GM12864 (cell line): ENCODE measurements at regions not wholly inside any gene's neighbourhood (a gene's known extent, or its start where the extent isn't known, plus 50 kb on each side); places are given as distances from the start of the nearest gene placed in this dataset.
"Not testable (repeated sequence)": the region's sequence is repeated elsewhere in the genome, so short reads cannot be mapped to it uniquely, and the experiment has no call there.

ENCODE experiments used
- DNase-seq: peaks from one replicate; pipeline ENCODE4 v3.0.0-alpha.2; 2011; ENCODE audit warnings: low read depth
- H3K4me3 ChIP-seq: 2 replicates; pipeline ENCODE4 v1.5.1; 2011; ENCODE audit warnings: mild to moderate bottlenecking, low read depth, low read length, control low read depth
- TF ChIP-seq, protein P1 (sequence below): IDR thresholded peaks from 2 replicates; pipeline ENCODE4 v1.5.1; 2011; ENCODE audit warnings: low read depth, mild to moderate bottlenecking, moderate library complexity, low read length, control low read depth, inconsistent platforms; ENCODE audit errors: missing control alignments

- no peak overlapping the region for H3K4me3 ChIP-seq
- no peak for DNase-seq
- TF ChIP-seq, protein P1, sequence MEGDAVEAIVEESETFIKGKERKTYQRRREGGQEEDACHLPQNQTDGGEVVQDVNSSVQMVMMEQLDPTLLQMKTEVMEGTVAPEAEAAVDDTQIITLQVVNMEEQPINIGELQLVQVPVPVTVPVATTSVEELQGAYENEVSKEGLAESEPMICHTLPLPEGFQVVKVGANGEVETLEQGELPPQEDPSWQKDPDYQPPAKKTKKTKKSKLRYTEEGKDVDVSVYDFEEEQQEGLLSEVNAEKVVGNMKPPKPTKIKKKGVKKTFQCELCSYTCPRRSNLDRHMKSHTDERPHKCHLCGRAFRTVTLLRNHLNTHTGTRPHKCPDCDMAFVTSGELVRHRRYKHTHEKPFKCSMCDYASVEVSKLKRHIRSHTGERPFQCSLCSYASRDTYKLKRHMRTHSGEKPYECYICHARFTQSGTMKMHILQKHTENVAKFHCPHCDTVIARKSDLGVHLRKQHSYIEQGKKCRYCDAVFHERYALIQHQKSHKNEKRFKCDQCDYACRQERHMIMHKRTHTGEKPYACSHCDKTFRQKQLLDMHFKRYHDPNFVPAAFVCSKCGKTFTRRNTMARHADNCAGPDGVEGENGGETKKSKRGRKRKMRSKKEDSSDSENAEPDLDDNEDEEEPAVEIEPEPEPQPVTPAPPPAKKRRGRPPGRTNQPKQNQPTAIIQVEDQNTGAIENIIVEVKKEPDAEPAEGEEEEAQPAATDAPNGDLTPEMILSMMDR: no peak
These were observed 384.5 kb downstream of the NAF1 start for GRCh38 chr4:162782096-162782777.

DNA sequence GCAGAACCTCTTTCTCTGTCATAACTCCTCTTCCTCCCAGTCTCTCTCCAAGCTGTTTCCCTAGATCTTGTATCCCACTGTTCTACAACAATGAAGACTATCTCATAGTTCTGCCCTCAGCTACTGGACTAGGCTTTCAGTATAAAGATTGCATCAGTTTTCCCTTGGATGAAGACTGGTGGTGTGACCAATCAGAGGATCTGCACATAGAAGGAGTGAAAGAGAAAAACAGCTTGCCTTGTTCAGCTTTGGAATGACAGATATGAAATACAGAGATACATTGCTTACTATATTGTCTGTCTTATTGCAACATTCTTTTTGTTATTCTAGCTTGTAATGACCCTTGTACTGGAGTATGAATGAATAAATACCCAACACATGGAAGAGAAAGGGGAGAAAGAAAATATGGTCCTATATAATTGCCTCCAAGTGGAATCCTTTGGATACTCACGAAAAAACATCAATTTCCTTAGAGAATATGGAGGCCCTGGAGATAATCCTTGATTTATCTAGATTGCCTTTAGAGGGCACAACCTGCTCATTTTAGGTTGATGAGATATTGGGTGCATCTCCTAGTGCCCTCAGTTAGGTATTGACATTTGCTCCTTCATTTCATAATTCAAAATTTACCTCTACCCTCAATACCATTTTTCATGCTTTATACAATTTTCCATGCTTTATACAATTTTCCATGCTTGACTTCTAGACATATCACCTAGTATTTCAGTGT is 395.8 kb downstream of the NAF1 start:
- no peak overlapping the region for H3K4me3 ChIP-seq
- DNase-seq: no peak
- TF ChIP-seq, protein P1: no peak

- no peak for DNase-seq
- no peak overlapping the region for H3K4me3 ChIP-seq
- TF ChIP-seq, protein P1: no peak
These were observed 399.6 kb downstream of the NAF1 start for GRCh38 chr4:162767083-162767482.

GRCh38 chr4:162761965-162762364 is 404.7 kb downstream of the NAF1 start:
- TF ChIP-seq, protein P1: no peak
- H3K4me3 ChIP-seq: no peak overlapping the region
- DNase-seq: no peak

GRCh38 chr4:162740228-162740627 is 426.5 kb downstream of the NAF1 start:
- not testable (repeated sequence) for DNase-seq, H3K4me3 ChIP-seq

DNA sequence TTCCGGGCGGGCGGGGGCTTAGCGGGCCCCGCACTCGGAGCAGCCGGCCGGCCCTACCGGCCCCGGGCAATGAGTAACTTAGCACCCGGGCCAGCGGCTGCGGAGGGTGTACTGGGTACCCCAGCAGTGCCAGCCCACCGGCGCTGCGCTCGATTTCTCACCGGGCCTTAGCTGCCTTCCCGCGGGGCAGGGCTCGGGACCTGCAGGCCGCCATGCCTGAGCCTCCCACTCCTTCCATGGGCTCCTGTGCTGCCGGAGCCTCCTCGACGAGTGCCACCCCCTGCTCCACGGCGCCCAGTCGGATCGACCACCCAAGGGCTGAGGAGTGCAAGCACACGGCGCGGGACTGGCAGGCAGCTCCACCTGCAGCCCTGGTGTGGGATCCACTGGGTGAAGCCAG is 427.1 kb downstream of the NAF1 start:
- H3K4me3 ChIP-seq, DNase-seq: not testable (repeated sequence)

DNA sequence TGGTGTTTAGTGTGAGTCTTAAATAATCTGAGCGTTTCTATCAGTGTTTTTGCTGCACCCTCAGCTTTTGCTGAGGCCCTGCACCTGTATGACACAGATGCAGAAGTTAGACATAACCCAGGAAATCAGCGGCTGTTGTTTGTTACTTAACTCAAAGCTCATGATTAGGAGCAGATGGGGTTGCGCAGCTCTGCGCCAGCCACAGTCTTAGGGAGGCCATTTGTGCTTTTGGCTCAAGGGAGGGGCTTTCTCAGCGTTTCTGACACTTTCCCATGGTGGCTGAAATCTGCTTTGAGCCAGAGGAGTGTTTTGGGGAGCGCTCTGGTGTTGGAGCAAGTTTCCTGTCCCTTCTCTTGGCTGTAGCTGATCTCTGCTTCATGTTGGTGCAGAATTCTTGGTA is 433.8 kb downstream of the NAF1 start:
- H3K4me3 ChIP-seq: no peak overlapping the region
- no peak for DNase-seq
- TF ChIP-seq, protein P1: no peak

- no peak overlapping the region for H3K4me3 ChIP-seq
- TF ChIP-seq, protein P1: no peak
- DNase-seq: no peak
These were observed 438.9 kb downstream of the NAF1 start for GRCh38 chr4:162727766-162728165.
